Myocyte (in vitro differentiated cells): ENCODE measurements at regions not wholly inside any gene's neighbourhood (a gene's known extent, or its start where the extent isn't known, plus 50 kb on each side); places are given as distances from the start of the nearest gene placed in this dataset.
A peak's percentile ranks its signal among the peaks of the same experiment; 100 is the strongest.
"Not testable (repeated sequence)": the region's sequence is repeated elsewhere in the genome, so short reads cannot be mapped to it uniquely, and the experiment has no call there.

ENCODE experiments used
- DNase-seq: peaks from one replicate; pipeline ENCODE4 v3.0.0-alpha.2; 2012; ENCODE audit warnings: low read depth

DNA sequence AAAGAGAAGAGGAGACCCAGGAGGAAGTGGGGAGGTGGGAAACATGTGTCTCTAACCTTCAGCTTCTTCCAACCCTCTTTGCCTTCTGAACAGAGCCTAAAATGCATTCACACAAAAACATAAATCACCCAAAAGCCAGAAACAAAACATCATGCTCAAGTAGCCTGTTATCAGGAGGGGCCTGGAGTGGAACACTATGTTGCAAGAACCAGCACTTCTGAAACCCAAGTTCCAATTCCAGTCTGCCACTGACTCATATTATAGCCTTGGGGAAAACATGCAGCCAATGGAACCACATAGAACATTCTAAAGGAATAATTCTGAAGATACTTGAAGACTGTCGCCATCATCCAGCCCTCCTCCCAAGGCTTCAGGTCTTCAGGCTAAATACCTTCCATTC, 169.8 kb upstream of the PLXNC1 start:
- no peak for DNase-seq

DNA sequence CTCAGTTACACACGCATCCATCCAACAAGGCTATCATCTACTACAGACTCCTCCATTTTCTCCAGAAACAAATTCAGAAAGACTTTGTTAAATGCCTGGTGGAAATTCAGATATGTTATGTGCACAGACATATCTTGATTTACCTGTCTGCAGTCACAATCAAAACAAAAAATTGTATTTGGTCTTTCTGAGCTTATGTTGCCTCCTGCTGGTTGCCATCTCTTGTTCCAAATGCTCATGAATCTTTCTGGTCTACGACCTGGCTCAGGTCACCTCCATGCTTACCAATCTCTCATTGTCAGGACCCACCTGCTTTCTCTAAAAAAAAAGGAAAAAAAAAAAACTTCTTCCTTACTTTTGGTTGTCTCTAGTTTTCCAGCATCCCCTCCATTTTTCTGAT, 169.2 kb upstream of the PLXNC1 start:
- DNase-seq, result no peak

DNA sequence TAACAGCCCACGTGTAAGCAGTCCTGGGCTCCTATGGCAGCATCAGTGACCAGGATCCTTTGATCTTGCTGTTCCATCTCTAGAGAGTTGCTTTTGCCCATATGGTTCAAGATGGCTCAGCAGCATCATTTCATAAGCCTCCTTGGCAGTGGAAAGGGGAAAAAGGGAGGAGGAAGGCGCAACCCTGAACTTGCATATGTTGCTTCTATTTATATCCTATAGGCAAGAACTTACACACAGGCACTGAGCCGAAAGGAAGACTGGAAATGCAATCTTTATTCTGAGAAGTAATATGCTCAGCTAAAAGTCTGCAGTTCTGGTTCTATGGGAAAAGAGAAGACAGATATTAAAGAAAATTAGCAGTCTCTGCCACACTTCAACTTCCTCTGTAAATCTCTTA, 167.7 kb upstream of the PLXNC1 start:
- DNase-seq, result no peak

DNA sequence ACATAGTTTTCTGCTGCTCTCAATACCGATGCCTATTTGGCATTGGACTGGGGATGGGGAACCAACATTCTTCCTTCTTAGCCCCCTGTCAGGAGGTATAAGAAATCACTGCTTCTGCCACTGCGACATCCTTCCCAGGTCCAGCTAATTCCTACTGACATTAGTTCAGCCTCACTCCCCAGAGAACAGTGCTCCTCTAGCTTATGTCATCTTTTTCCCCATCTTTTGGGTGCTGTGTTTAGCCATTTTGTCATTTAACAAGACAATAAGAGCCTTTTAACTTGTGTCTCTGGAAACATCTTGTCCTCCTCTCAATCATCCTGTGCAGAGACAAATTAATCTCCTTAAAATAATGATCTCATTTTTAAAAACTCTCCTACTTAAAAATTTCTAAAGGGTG, 167.0 kb upstream of the PLXNC1 start:
- DNase-seq, result no peak

DNA sequence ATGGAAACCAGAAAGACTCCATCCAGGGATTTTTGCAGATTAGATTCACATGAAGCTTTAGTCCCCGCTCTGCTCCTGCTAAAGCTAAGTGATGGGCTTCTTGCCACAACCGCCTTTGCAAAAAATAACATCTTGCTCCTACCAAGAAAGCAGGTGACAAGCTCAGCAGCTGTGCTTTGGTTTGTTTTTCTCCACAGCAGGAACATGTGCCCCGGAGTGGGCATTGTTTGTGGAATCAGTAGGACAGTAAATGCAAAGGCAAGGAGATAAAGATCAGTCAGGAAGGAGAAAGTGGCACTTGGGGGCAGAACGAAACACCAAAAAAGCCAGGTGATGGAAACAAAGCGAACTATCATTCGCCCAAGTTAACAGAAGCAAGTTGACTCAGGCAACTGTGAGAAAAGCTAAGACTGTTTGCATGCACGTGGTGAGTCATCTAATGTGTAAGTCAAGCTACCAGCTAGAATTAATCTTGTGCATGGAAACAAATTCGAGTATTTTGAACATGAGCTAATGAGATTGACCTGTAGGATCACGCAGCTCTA, 165.5 kb upstream of the PLXNC1 start:
- DNase-seq, result peak; percentile 92

DNA sequence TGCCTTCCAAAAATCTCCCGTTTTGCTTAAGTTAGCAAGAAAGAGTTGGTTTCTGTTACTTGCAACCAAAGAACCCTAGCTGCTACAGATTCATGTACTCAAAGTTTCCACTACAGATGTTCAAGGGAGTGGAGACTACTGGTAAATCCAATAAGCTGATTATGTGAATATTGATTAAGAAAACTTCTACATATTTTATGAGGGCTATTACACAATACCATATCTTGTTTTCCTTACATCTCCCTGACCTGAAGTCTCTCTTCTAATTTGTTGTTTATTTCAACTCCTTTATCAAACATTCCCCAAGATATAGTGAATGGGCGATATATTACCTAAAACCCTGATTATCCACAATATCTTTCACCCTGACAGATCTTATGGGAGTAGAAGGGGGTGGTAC, 164.4 kb upstream of the PLXNC1 start:
- no peak for DNase-seq

DNA sequence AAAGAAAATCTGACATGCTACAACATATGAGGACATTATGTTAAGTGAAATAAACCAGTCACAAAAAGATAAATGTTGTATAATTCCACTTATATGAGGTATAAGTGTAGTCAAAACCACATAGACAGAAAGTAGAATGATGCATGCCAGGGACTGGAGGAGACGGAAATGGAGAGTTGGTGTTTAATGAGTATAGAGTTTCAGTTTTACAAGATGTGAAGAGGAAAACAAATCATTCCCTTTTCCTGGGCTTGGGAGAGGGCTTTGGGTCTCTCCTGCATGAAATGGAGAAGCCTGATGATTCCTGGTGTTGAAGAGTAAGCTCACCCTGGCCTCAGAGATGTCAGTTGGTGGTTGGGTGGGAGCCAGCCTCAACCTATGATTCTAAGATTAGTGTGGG, 158.4 kb upstream of the PLXNC1 start:
- no peak for DNase-seq

DNA sequence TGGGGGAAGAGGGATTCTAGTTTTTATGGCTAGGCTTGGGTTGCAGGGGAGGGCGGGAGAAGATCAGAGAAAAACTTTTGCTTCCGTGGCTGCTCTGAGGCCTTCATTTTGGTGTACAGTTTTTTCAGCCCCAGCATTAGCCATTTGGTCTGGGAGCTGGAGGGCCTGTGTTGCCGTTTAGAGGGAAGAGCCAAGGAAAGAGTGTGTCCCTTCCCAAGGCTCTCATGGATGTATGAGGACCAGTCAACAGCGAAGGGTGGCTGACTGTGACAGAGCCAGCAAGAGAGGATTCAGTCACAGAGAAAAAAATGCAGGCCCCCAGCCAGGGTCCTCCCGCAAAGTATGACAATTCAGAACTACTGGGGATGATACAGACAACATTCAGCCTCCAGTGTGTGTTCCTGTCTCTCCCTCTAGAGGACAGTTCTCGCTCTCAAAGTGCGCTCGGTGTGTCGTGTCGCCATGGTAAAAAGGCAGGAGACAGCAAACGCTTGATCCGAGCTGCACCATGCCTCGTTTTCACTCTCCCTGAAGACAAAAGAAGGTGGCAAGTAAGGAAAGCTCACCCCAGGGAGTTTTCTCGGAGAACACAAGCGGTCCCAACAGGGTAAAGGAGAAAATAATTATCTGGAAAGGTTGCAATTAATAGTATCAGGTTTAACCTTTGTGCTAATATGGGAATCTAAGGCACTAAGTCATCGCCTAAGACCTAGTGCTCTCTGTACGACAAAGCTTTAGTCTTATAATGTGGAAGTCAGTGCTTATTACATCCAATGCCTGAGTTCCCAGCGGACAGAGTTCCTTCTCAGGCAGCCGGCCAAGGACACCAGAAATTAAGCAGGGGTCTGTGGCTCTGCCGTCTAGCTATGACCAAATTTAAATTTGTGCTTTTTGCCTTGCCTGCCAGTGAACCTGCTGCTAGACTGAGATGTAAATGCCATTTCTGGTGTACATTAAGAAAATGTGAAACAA, 157.3 kb upstream of the PLXNC1 start:
- peak; percentile 74 for DNase-seq

DNA sequence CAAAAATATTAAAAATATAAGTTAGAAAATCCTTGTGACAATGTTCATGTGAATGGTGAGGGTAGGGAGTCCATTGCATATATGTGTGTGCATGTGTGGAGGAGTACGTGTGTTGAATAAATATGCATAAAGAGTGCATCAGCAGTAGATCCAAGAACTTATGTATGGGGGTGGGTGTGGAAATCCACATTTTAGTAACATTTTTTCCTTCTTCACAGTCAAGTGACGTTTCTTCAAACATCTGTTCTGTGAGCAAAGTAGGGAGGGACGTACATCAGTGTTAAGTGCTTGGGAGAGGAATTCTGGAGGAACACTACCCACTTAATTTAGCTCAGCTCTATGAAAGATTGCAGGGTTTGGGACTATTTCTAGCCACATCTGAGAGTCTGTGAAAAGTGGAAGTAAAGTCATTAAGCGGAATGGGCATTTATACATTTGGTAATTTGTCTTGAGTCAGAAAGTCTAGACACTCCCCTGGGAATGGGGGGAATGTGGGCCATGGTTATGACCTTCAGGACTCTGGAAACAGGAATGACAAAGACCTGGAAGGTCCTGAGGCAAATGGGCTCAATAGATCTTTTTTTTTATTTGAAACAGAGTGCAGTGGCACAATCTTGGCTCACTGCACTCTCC, 156.4 kb upstream of the PLXNC1 start:
- DNase-seq, result no peak

DNA sequence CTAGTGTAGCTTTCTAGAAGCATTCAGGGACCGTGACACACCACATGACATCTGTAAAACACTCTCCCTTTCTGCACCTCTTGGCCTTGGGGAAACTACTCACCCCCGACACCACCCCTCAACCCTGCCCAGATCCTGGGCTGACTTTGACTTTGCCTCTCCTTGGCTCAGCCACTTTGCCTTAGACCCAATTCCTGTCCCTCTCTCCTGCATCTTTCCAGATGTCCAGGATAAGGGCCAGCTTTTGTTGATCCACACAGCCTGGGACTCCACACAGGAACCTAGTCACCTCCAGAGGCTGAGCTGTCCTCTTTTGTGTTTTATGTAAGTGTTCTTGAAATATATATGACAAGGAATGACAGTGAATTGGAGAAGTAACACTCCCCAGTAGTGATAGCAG, 153.7 kb upstream of the PLXNC1 start:
- no peak for DNase-seq

DNA sequence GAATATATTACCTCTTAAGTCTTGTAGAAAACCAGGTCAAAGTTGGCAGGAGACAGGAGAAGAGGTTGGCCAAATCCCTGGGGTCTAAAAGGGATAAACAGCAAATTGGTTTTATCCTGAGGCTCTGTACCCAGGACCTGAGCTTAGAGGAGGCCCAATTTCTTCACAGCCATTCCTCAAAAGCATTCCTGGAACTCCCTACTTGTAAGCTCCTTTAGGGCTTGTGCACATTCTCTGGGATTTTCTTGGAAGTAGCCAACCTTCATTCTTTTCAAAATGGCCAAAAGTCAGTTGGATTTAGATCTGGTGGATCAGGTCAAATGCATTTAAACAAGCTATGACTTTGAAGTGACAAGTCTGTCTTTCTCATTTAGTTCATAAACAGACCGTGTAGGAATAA, 152.1 kb upstream of the PLXNC1 start:
- DNase-seq, result no peak

DNA sequence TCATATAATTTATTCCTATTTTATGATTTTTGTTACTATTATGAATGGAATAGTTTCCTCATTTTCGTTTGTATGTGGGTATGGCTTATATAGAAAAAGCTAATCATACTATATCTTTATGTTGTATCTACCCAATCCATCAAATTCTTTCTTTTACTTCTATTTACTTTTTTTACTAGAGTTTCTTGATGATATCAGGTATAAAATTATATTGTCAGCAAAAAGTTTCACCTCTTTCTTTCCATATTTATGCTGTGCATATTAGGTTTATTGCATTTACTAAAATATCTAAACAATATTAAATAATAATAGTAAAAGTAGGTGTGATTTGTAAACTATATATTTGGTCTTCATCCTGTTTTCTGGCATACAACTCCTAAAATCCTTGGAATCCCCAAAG, 146.7 kb upstream of the PLXNC1 start:
- DNase-seq, result no peak

DNA sequence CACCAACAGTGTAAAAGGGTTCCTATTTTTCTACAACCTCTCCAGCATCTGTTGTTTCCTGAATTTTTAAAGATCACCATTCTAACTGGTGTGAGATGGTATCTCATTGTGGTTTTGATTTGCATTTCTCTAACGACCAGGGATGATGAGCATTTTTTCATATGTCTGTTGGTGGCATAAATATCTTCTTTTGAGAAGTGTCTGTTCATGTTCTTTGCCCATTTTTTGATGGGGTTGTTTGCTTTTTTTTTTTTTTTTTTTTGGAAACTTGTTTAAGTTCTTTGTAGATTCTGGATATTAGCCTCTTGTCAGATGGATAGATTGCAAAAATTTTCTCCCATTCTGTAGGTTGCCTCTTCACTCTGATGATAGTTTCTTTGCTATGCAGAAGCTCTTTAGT, 145.5 kb upstream of the PLXNC1 start:
- DNase-seq, result not testable (repeated sequence)

DNA sequence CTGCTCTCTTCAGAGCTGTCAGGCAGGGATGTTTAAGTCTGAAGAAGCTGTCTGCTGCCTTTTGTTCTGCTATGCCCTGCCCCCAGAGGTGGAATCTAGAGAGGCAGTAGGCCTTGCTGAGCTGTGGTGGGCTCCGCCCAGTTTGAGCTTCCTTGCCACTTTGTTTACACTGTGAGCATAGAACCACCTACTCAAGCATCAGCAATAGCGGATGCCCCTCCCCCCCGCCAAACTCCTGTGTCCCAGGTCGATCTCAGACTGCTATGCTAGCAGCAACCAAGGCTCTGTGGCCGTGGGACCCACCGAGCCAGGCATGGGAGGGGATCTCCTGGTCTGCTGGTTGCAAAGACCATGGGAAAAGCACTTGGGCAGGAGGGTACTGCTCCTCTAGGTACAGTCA, 140.5 kb upstream of the PLXNC1 start:
- not testable (repeated sequence) for DNase-seq

DNA sequence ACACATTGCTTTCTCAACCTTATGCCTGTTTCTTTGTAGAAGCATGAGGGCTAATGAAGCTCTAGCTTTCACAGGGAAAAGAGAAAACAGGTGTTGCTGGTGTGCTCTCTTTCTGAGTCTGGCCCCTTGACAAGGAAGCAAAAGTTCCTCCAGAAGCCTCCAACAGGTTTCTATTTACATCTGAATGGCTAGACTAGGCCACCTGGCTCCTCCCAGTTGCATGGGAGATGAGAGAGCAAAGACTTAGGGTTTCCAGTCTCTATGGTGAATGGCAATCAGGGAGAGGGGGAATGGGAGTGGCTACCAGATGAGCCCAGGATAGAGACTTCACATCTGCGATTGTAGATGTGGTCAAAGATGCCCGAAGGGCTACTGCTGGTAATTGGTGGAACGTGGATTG, 138.1 kb upstream of the PLXNC1 start:
- DNase-seq, result peak; percentile 7

DNA sequence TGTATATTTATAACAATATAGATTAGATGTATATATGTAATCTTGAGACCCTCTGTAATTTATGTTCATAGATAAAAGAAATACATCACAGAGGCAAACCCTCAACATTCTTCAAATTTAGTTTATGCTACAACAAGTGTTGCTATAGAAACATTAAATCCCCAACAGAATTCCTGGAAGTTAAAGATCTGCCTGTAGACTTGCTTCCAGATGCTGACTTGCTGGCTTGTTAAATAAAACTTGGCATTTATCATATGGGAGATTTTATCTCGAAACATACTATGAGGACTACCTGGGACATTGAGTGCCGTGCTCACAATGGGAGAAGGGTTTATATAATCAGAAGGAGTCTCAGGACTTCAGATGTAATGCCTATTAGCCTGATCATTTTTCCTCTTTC, 136.3 kb upstream of the PLXNC1 start:
- DNase-seq, result no peak

DNA sequence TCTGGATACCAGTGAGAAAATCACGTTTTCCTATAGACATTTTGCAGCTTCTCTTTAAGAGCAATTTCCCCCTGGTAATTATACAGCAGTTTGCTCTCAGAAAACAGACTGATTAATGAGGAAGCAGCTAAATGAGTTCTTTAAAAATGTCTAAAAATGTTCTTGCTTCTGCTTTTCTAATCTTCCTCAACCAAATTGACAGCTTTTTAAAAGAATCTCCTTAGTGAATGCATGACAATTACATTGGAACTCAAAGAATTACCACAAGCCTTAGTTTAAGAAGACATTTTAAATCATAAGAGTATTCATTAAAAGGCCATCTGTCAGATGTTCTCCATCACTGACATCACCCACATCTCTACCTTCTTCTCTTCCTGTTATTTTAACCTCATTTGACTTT, 135.8 kb upstream of the PLXNC1 start:
- no peak for DNase-seq

DNA sequence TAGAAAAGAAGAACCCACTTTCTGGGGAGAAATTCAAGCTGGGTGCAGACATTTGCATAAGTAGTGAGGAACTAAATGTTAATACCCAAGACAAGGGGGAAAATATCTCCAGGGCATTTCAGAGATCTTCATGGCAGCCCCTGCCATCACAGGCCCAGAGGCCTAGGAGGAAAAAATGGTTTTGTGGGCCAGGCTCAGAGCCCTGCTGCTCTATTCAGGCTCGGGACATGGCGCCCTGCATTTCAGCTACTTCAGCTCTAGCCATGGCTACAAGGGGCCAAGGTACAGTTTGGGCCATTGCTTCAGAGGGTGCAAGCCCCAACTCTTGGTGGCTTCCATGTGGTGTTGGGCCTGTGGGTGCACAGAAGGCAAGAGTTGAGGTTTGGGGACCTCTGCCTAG, 131.1 kb upstream of the PLXNC1 start:
- DNase-seq, result not testable (repeated sequence)

DNA sequence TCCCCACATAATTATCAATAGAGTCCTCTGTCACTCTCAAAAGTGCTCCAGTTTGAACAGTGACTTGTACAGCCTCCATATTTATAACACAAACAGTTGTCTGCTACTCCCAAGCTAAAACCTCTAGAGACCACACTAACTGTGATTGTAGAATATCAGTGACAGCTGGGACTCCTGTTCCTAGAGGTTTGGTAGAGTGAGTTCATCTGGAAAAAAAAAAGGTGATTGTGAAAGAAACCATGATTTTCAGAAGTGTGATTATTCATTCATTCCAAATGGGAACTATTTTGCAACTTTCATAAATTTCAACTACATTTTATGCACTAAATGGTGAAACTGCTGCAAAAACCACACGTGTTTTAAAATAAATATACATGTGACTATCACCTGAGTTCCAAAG, 128.0 kb upstream of the PLXNC1 start:
- DNase-seq, result peak; percentile 76

DNA sequence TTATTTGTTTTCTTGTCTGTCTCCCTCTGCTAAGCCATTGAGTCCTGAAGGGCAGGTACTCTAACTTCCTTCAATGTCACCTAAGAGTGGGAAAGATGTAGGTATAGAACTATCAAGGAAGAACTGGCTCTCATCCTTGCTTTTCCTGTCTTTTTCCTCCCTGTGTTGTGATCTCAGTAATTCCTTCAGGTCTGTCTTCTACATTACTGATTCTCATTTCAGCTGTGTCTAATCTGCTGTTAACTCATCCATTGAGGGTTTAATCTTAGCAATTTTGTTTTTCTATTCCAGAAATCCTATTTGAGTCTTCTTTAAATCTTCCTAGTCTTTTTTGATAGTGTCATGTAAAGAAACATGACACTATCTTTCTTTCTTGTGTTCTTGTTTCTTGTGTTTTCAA, 124.5 kb upstream of the PLXNC1 start:
- no peak for DNase-seq

DNA sequence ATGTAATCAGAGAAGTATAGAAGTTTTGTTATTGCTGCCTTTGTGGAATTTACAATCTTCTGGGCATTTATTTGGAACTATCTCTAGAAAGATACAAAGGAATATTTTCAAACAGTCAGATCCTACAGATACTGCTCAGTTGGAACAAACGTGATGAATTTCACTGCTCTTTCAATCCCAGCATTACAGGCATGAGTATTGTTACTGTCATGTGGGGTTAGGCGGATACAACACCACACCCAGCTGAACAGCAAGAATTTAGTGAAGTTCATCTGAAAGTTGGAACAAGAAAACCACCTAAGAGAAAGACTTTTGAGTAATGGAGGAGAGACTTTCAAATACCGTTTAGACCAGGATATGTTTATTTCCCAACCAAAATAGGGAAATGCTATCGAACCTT, 123.3 kb upstream of the PLXNC1 start:
- no peak for DNase-seq

DNA sequence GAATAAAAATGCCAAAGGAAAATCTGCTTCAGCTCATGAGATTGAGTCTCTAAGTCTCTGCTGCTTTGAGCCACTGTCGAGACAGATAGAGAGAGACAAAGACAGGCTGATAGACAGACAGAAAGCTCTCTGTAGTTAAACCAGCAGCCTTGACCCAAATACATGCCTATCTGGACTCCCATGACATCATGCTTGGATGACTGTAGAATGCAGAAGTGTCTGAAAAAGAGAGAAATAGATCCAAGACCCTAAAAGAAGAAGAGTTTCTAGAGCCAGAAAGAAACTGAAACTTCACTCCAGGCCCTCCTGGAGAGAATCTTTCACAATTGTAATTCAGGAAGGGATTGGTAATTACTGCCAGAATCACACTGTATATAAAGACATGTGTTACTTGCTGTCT, 122.6 kb upstream of the PLXNC1 start:
- DNase-seq, result no peak

DNA sequence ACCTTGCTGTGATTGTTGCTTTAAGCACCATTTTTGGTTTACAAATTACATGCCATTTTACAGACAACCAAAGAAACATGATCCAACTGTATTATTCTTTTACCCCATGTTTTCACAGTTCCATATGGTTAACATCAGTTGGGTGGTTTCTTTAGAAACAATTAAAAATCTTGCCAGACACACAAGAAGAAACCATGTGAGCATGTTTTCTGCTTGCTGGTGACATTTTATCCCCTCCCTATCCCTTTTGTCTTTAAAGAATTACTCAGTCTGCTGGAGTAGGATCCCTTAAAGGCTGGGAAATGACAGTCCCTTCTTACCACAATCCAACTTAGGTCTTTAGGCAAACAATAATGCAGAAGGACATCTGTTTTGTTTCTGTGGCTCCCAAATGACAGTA, 121.8 kb upstream of the PLXNC1 start:
- DNase-seq, result no peak
